Stimulated activated naive B cell treated with anti-CD40 and anti-IgM and Interleukin-4, amounts not matched to agents 10 μg/mL and 1 μg/mL and 100 μg/mL, for 72 hours (primary cell): ENCODE measurements at regions not wholly inside any gene's neighbourhood (a gene's known extent, or its start where the extent isn't known, plus 50 kb on each side); places are given as distances from the start of the nearest gene placed in this dataset.
"Not testable (repeated sequence)": the region's sequence is repeated elsewhere in the genome, so short reads cannot be mapped to it uniquely, and the experiment has no call there.

Source experiments
- ATAC-seq, 2 donors: fragments of 150-1000 bp; cut with Tn5 transposase; replicated peaks; 2 replicates each; pipeline ENCODE4 v1.10.0; 2021; ENCODE audit warnings: moderate library complexity in 1 of 2
- DNase-seq: peaks from one replicate; pipeline ENCODE4 v3.0.0; 2021
- H3K27ac Mint-ChIP-seq: one replicate; pipeline ENCODE4 v1.8.0; 2022; ENCODE audit warnings: mild to moderate bottlenecking, mixed read lengths
- H3K27me3 Mint-ChIP-seq, 2 donors: one replicate each; pipeline ENCODE4 v1.8.0; 2022; ENCODE audit warnings: mixed read lengths in 2 of 2
- H3K36me3 Mint-ChIP-seq, 2 donors: one replicate each; pipeline ENCODE4 v1.8.0; 2022; ENCODE audit warnings: mixed read lengths in 2 of 2, mild to moderate bottlenecking in 1 of 2
- H3K4me1 Mint-ChIP-seq, 2 donors: one replicate each; pipeline ENCODE4 v1.8.0; 2022; ENCODE audit warnings: mixed read lengths in 2 of 2, mild to moderate bottlenecking in 1 of 2
- H3K4me3 Mint-ChIP-seq, 2 donors: one replicate each; pipeline ENCODE4 v1.8.0; 2022; ENCODE audit warnings: mild to moderate bottlenecking in 2 of 2, mixed read lengths in 2 of 2, moderate library complexity in 1 of 2
- H3K9me3 Mint-ChIP-seq, 2 donors: one replicate each; pipeline ENCODE4 v1.8.0; 2022; ENCODE audit warnings: mixed read lengths in 2 of 2, mild to moderate bottlenecking in 1 of 2

GRCh38 chr3:195669310-195669709, 51.5 kb upstream of the MUC20 start:
- not testable (repeated sequence) for H3K27ac Mint-ChIP-seq, H3K4me1 Mint-ChIP-seq, ATAC-seq, H3K4me3 Mint-ChIP-seq, H3K27me3 Mint-ChIP-seq, H3K9me3 Mint-ChIP-seq, DNase-seq
- peaks cover 23 to 30% of the 10 kb centered on the region in 2 donors for H3K36me3 Mint-ChIP-seq

GRCh38 chr3:195668131-195668766, 52.5 kb upstream of the MUC20 start:
- DNase-seq, H3K9me3 Mint-ChIP-seq, ATAC-seq, H3K4me3 Mint-ChIP-seq, H3K27ac Mint-ChIP-seq, H3K4me1 Mint-ChIP-seq, H3K27me3 Mint-ChIP-seq: not testable (repeated sequence)
- peaks cover 23 to 29% of the 10 kb centered on the region in 2 donors for H3K36me3 Mint-ChIP-seq

GRCh38 chr3:195665311-195665710, 55.5 kb upstream of the MUC20 start:
- DNase-seq, H3K27me3 Mint-ChIP-seq, H3K4me3 Mint-ChIP-seq, H3K9me3 Mint-ChIP-seq, H3K4me1 Mint-ChIP-seq, ATAC-seq, H3K27ac Mint-ChIP-seq: not testable (repeated sequence)
- peaks cover 14 to 25% of the 10 kb centered on the region in 2 donors for H3K36me3 Mint-ChIP-seq

- not testable (repeated sequence) for H3K4me3 Mint-ChIP-seq
- peaks cover 10 to 20% of the 10 kb centered on the region in 2 donors for H3K36me3 Mint-ChIP-seq
Observed at GRCh38 chr3:195664131-195664530, 56.6 kb upstream of the MUC20 start.

GRCh38 chr3:195659136-195659533, 61.6 kb upstream of the MUC20 start:
- not testable (repeated sequence) for H3K36me3 Mint-ChIP-seq, H3K27me3 Mint-ChIP-seq, H3K27ac Mint-ChIP-seq, H3K4me1 Mint-ChIP-seq, ATAC-seq, DNase-seq, H3K9me3 Mint-ChIP-seq
- H3K4me3 Mint-ChIP-seq: peak overlapping the region in 1 of 2 donors; percentile 22

More at GRCh38 chr3:195664131-195664530, 56.6 kb upstream of the MUC20 start:
- DNase-seq, H3K9me3 Mint-ChIP-seq, H3K4me1 Mint-ChIP-seq, ATAC-seq, H3K27ac Mint-ChIP-seq, H3K27me3 Mint-ChIP-seq: not testable (repeated sequence)

- peak overlapping the region in 1 of 2 donors; percentile 22 for H3K4me3 Mint-ChIP-seq
- DNase-seq (peak; percentile 27), ATAC-seq (peak; percentile 59 to 74)
- not testable (repeated sequence) for H3K4me1 Mint-ChIP-seq, H3K27me3 Mint-ChIP-seq, H3K9me3 Mint-ChIP-seq, H3K36me3 Mint-ChIP-seq, H3K27ac Mint-ChIP-seq
Observed at GRCh38 chr3:195658381-195659135, 62.2 kb upstream of the MUC20 start.

- not testable (repeated sequence) for H3K27me3 Mint-ChIP-seq, H3K4me1 Mint-ChIP-seq, H3K36me3 Mint-ChIP-seq, H3K9me3 Mint-ChIP-seq
- ATAC-seq (peak; percentile 85 to 90), DNase-seq (peak; percentile 86)
- Mint-ChIP-seq H3K27ac (peak overlapping the region; percentile 88), H3K4me3 (peak overlapping the region; percentile 81 to 86)
Observed at GRCh38 chr3:195657475-195658372, 63.1 kb upstream of the MUC20 start.

GRCh38 chr3:195656091-195656490, 64.7 kb upstream of the MUC20 start:
- H3K9me3 Mint-ChIP-seq, H3K27ac Mint-ChIP-seq: not testable (repeated sequence)

GRCh38 chr3:195654746-195655145, 66.0 kb upstream of the MUC20 start:
- not testable (repeated sequence) for H3K36me3 Mint-ChIP-seq, H3K27ac Mint-ChIP-seq, H3K9me3 Mint-ChIP-seq, H3K4me1 Mint-ChIP-seq, ATAC-seq, H3K27me3 Mint-ChIP-seq, H3K4me3 Mint-ChIP-seq, DNase-seq

More at GRCh38 chr3:195656091-195656490, 64.7 kb upstream of the MUC20 start:
- not testable (repeated sequence) for H3K36me3 Mint-ChIP-seq, H3K27me3 Mint-ChIP-seq, H3K4me1 Mint-ChIP-seq, DNase-seq, H3K4me3 Mint-ChIP-seq, ATAC-seq

GRCh38 chr3:195654138-195654537, 66.6 kb upstream of the MUC20 start:
- DNase-seq, H3K36me3 Mint-ChIP-seq, ATAC-seq, H3K27me3 Mint-ChIP-seq, H3K27ac Mint-ChIP-seq, H3K9me3 Mint-ChIP-seq, H3K4me3 Mint-ChIP-seq, H3K4me1 Mint-ChIP-seq: not testable (repeated sequence)

GRCh38 chr3:195653641-195654040, 67.1 kb upstream of the MUC20 start:
- not testable (repeated sequence) for H3K9me3 Mint-ChIP-seq, H3K4me1 Mint-ChIP-seq, ATAC-seq, H3K27ac Mint-ChIP-seq, H3K36me3 Mint-ChIP-seq, H3K27me3 Mint-ChIP-seq, H3K4me3 Mint-ChIP-seq, DNase-seq

- H3K4me3 Mint-ChIP-seq, ATAC-seq: not testable (repeated sequence)
- H3K27ac Mint-ChIP-seq: peak overlapping the region; percentile 25
Observed at GRCh38 chr3:195647912-195648702, 64.4 kb upstream of the APOD start.

GRCh38 chr3:195645872-195646271, 62.1 kb upstream of the APOD start:
- ATAC-seq, H3K27ac Mint-ChIP-seq, H3K4me1 Mint-ChIP-seq, H3K27me3 Mint-ChIP-seq, H3K4me3 Mint-ChIP-seq, H3K9me3 Mint-ChIP-seq, DNase-seq: not testable (repeated sequence)
- peaks cover 35 to 52% of the 10 kb centered on the region in 2 donors for H3K36me3 Mint-ChIP-seq

More at GRCh38 chr3:195647912-195648702, 64.4 kb upstream of the APOD start:
- H3K27me3 Mint-ChIP-seq, H3K9me3 Mint-ChIP-seq, H3K4me1 Mint-ChIP-seq, DNase-seq: not testable (repeated sequence)
- H3K36me3 Mint-ChIP-seq: peaks cover 28 to 39% of the 10 kb centered on the region in 2 donors

- ATAC-seq, H3K9me3 Mint-ChIP-seq, H3K27me3 Mint-ChIP-seq, H3K4me3 Mint-ChIP-seq, DNase-seq, H3K4me1 Mint-ChIP-seq, H3K27ac Mint-ChIP-seq: not testable (repeated sequence)
- peaks cover 33 to 46% of the 10 kb centered on the region in 2 donors for H3K36me3 Mint-ChIP-seq
Observed at GRCh38 chr3:195643245-195643644, 59.5 kb upstream of the APOD start.
